Panc1 (cell line): ENCODE measurements at regions not wholly inside any gene's neighbourhood (a gene's known extent, or its start where the extent isn't known, plus 50 kb on each side); places are given as distances from the start of the nearest gene placed in this dataset.

Experiments
- ATAC-seq: fragments of 200-7000 bp; cut with Tn5 transposase; 2 replicates; pipeline ENCODE4 v1.9.1; 2020; ENCODE audit warnings: mild to moderate bottlenecking, moderate library complexity
- BruUV-seq: library from RNA; stranded (reverse); fragments of 400-500 nt; replicated peaks from 2 replicates; lab custom pipeline; 2021; lab: Mats Ljungman, UMichigan
- CTCF ChIA-PET: fragments of 300-600 bp; sonication (Branson Sonifier 250); formaldehyde crosslinking; loops from one replicate; lab custom pipeline; 2022; ENCODE audit warnings: antibody characterized with exemption; lab: Charles Lee
- POLR2A ChIA-PET: fragments of 300-600 bp; sonication (Branson Sonifier 250); formaldehyde crosslinking; loops from one replicate; lab custom pipeline; 2022; ENCODE audit warnings: antibody characterized with exemption; lab: Charles Lee
- DNase-seq: peaks from one replicate; pipeline ENCODE4 v3.0.0-alpha.2; 2010; ENCODE audit warnings: low read depth, low spot score
- H3K27ac ChIP-seq: 2 replicates; pipeline ENCODE4 v1.5.1; 2011; ENCODE audit warnings: mild to moderate bottlenecking, low read length, inconsistent platforms
- H3K27me3 ChIP-seq: fragments of 200-500 bp; sonication (Bioruptor generic); 2 replicates; pipeline ENCODE4 v1.6.0; 2014; ENCODE audit warnings: low read length, inconsistent platforms; ENCODE audit not compliant: control insufficient read depth, insufficient read depth
- H3K36me3 ChIP-seq: fragments of 200-500 bp; sonication (Bioruptor generic); 2 replicates; pipeline ENCODE4 v1.5.1; 2014; ENCODE audit warnings: inconsistent platforms, mild to moderate bottlenecking, low read length, moderate library complexity; ENCODE audit not compliant: control insufficient read depth, insufficient read depth
- H3K4me1 ChIP-seq: 2 replicates; pipeline ENCODE4 v1.5.1; 2011; ENCODE audit warnings: inconsistent platforms, mild to moderate bottlenecking, low read length, moderate library complexity; ENCODE audit not compliant: control insufficient read depth, insufficient read depth
- H3K4me3 ChIP-seq, 2 experiments: 2 replicates each; pipeline ENCODE4 v1.5.1; 2011 to 2012; ENCODE audit warnings: low read depth in 2 of 2, low read length in 2 of 2, mild to moderate bottlenecking in 2 of 2, inconsistent platforms in 1 of 2, moderate library complexity in 1 of 2
- H3K9me3 ChIP-seq: fragments of 200-500 bp; sonication (Bioruptor generic); 2 replicates; pipeline ENCODE4 v1.5.1; 2014; ENCODE audit warnings: low read depth, mild to moderate bottlenecking, inconsistent platforms, low read length, moderate library complexity; ENCODE audit not compliant: control insufficient read depth, insufficient read depth
- CTCF ChIP-seq: fragments of 450-650 bp; IDR thresholded peaks from 2 replicates; pipeline ENCODE4 v1.5.1; 2017; ENCODE audit warnings: mild to moderate bottlenecking
- POLR2AphosphoS5 ChIP-seq: IDR thresholded peaks from 2 replicates; pipeline ENCODE4 v1.6.1; 2012; ENCODE audit warnings: mild to moderate bottlenecking, low read depth, low read length, moderate library complexity
- SIN3A ChIP-seq: IDR thresholded peaks from 2 replicates; pipeline ENCODE4 v1.6.1; 2012; ENCODE audit warnings: low read depth, mild to moderate bottlenecking, low read length, moderate library complexity, borderline replicate concordance; ENCODE audit not compliant: insufficient read depth
- TCF7L2 ChIP-seq: IDR thresholded peaks from 2 replicates; pipeline ENCODE4 v1.6.1; 2011; ENCODE audit warnings: mild to moderate bottlenecking, low read depth, low read length, inconsistent platforms
- in situ Hi-C: cut with HindIII; loops from 2 replicates; pipeline ENCODE4 v1.10.0; 2016; ENCODE audit warnings: low sequenced_read_pairs, low pct_unique_long_range_greater_than_20kb
- intact Hi-C: fragments of 100-400 bp; cut with micrococcal nuclease; formaldehyde crosslinking; loops from one replicate; pipeline ENCODE4 v1.10.0; 2022; ENCODE audit not compliant: unreplicated experiment
- TF ChIP-seq, protein P1 (sequence below), 2 experiments: IDR thresholded peaks; 2 replicates each; pipeline ENCODE4 v1.6.1; 2011 to 2012; ENCODE audit warnings: low read depth in 2 of 2, control low read depth in 1 of 2, low read length in 1 of 2, mild to moderate bottlenecking in 1 of 2, moderate library complexity in 1 of 2; ENCODE audit not compliant: insufficient read depth in 1 of 2

DNA sequence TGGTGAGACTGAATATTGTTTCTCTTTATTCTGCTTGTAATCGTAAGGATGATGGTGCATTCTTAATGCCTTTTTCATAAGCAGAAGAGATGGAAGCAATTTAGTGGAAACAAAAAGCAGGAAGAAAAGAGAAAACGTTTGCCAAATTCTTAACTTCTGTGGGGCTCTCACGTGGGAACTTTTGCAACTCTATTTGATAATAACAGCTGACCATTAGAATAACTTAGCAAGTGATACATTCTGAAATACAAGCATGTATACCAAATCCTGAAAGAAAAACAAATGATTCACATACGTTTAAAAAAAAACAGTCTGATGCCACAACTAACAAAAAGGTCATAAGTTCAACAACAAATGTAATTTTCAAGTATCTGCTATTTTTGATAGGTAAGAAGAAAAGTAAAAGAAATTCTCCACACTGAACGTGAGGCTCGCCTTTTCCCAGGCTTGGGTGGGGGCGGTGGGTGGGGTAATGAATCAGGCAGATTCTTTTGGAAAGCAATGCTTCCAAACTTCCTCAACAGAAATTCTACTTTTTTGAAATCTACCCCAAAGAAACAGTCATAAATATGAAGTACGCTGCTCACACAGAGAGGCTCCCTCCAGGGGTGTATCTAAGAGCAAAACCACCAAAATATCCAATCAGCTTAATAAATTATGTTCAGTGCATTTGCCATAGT is 446.2 kb upstream of the MGMT start:
- H3K27ac ChIP-seq: no peak overlapping the region
- H3K9me3 ChIP-seq: no peaks in the 10 kb centered on the region
- no peaks in the 10 kb centered on the region for H3K36me3 ChIP-seq
- DNase-seq: no peak
- BruUV-seq: no TSS peak
- no peaks in the 10 kb centered on the region; the same call in 1 of the 2 replicates for H3K4me1 ChIP-seq
- peaks cover 9% of the 10 kb centered on the region; the same call in 1 of the 2 replicates for H3K27me3 ChIP-seq
- ChIA-PET CTCF (no interaction called here), POLR2A (no interaction called here)
- no peak for ATAC-seq
- H3K4me3 ChIP-seq: no peak overlapping the region
- in situ Hi-C loops: no loop called here
- intact Hi-C loops: no loop called here
- no peak for TF ChIP-seq POLR2AphosphoS5
- TF ChIP-seq, protein P1, sequence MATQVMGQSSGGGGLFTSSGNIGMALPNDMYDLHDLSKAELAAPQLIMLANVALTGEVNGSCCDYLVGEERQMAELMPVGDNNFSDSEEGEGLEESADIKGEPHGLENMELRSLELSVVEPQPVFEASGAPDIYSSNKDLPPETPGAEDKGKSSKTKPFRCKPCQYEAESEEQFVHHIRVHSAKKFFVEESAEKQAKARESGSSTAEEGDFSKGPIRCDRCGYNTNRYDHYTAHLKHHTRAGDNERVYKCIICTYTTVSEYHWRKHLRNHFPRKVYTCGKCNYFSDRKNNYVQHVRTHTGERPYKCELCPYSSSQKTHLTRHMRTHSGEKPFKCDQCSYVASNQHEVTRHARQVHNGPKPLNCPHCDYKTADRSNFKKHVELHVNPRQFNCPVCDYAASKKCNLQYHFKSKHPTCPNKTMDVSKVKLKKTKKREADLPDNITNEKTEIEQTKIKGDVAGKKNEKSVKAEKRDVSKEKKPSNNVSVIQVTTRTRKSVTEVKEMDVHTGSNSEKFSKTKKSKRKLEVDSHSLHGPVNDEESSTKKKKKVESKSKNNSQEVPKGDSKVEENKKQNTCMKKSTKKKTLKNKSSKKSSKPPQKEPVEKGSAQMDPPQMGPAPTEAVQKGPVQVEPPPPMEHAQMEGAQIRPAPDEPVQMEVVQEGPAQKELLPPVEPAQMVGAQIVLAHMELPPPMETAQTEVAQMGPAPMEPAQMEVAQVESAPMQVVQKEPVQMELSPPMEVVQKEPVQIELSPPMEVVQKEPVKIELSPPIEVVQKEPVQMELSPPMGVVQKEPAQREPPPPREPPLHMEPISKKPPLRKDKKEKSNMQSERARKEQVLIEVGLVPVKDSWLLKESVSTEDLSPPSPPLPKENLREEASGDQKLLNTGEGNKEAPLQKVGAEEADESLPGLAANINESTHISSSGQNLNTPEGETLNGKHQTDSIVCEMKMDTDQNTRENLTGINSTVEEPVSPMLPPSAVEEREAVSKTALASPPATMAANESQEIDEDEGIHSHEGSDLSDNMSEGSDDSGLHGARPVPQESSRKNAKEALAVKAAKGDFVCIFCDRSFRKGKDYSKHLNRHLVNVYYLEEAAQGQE (IDR thresholded peaks at IDR 0.05; ENCODE audit: insufficient read depth in 1 of 2, low read depth in 2 of 2, low read length in 1 of 2): no peak
- no peak for TF ChIP-seq SIN3A
- no peak for TF ChIP-seq TCF7L2
- no peak for TF ChIP-seq CTCF

- Histone ChIP-seq H3K36me3 (no peaks in the 10 kb centered on the region), H3K27ac (no peak overlapping the region), H3K27me3 (peaks cover 11% of the 10 kb centered on the region; the same call in 1 of the 2 replicates), H3K9me3 (no peaks in the 10 kb centered on the region), H3K4me3 (no peak overlapping the region), H3K4me1 (no peaks in the 10 kb centered on the region; the same call in 1 of the 2 replicates)
- DNase-seq: no peak
- in situ Hi-C loops: no loop called here
- TF ChIP-seq CTCF: no peak
- no peak for TF ChIP-seq TCF7L2
- ATAC-seq: no peak
- BruUV-seq: no TSS peak
- intact Hi-C loops: no loop called here
- CTCF ChIA-PET: no interaction called here
- POLR2A ChIA-PET: no interaction called here
Measured at GRCh38 chr10:129021594-129022304, 445.3 kb upstream of the MGMT start.
